NT2/D1 (cell line): ENCODE measurements at regions not wholly inside any gene's neighbourhood (a gene's known extent, or its start where the extent isn't known, plus 50 kb on each side); places are given as distances from the start of the nearest gene placed in this dataset.

Experiments used
- DNase-seq: peaks from one replicate; pipeline ENCODE4 v3.0.0-alpha.2; 2011; ENCODE audit warnings: low read depth, low spot score
- H3K27me3 ChIP-seq: 2 replicates; pipeline ENCODE4 v1.6.0; 2011; ENCODE audit warnings: mild to moderate bottlenecking; ENCODE audit not compliant: insufficient read length, insufficient read depth
- H3K36me3 ChIP-seq: 2 replicates; pipeline ENCODE4 v1.6.1; 2011; ENCODE audit warnings: mild to moderate bottlenecking, low read length, mixed read lengths; ENCODE audit not compliant: insufficient read depth, insufficient read length
- H3K4me1 ChIP-seq: 2 replicates; pipeline ENCODE4 v1.5.1; 2011; ENCODE audit not compliant: insufficient read depth, insufficient read length
- H3K4me3 ChIP-seq: 2 replicates; pipeline ENCODE4 v1.5.1; 2011; ENCODE audit warnings: low read depth; ENCODE audit not compliant: insufficient read length
- H3K9ac ChIP-seq: 2 replicates; pipeline ENCODE4 v1.6.0; 2011; ENCODE audit warnings: low read depth; ENCODE audit not compliant: insufficient read length
- H3K9me3 ChIP-seq: 2 replicates; pipeline ENCODE4 v1.5.1; 2011; ENCODE audit warnings: mild to moderate bottlenecking, low read length; ENCODE audit not compliant: insufficient read depth
- SUZ12 ChIP-seq: IDR thresholded peaks from 2 replicates; pipeline ENCODE4 v1.6.1; 2011; ENCODE audit not compliant: insufficient read length, insufficient read depth; ENCODE audit errors: extremely low read depth
- YY1 ChIP-seq: IDR thresholded peaks from 2 replicates; pipeline ENCODE4 v1.6.1; 2011; ENCODE audit not compliant: insufficient read length, insufficient read depth
- ZNF274 ChIP-seq: IDR thresholded peaks from 2 replicates; pipeline ENCODE4 v1.6.1; 2011; ENCODE audit warnings: mild to moderate bottlenecking, low read depth, low read length

DNA sequence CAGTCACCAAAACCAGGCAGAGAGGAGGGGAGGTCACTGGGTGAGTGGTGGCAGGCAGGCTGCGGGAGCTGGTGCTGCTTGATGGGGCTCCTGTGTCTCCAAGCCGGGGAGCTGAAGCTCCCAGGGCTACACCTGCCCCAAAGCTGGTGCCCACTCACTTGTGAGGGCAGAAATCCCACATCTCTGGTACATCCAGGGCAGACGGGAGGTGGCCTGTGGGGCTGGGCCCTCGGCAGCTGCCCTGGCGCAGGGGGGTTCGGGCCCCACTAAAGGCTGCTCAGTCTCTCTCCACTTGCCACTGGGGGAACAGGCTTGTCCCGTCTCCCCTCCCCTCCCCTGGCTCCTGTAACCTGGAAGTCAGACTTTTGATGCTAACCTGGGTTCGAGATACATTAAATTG is 55.6 kb upstream of the PPARA start:
- H3K4me1 ChIP-seq: peaks cover under 1% of the 10 kb centered on the region
- H3K4me3 ChIP-seq: no peak overlapping the region
- no peak for TF ChIP-seq YY1
- TF ChIP-seq ZNF274: no peak
- TF ChIP-seq SUZ12: no peak
- H3K9ac ChIP-seq: no peak overlapping the region
- DNase-seq: no peak
- no peaks in the 10 kb centered on the region for H3K36me3 ChIP-seq
- no peaks in the 10 kb centered on the region for H3K27me3 ChIP-seq
- H3K9me3 ChIP-seq: no peaks in the 10 kb centered on the region

DNA sequence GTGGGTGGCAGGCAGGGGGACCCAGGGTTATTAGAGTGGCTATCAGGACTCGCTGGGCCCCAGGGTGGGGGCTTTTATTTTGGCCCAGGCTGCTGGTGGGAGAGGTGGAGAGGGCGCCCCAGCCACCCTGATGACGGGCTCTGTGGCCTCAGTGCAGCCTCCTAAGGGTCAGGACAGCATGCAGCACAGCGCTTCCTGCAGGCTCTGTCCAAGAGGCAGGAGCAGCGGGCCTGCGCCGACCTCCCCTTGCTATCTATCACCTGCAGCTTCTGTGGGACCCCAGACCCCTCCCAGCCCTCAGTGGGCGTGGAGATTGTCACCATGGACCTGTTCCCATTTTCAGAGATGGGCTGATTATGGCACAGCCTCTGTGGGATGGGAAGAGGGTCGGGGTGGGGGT is 54.3 kb upstream of the PPARA start:
- no peak for DNase-seq
- Histone ChIP-seq H3K36me3 (no peaks in the 10 kb centered on the region), H3K9ac (no peak overlapping the region), H3K9me3 (no peaks in the 10 kb centered on the region), H3K27me3 (no peaks in the 10 kb centered on the region), H3K4me1 (no peaks in the 10 kb centered on the region), H3K4me3 (no peak overlapping the region)
- no peak for TF ChIP-seq ZNF274
- no peak for TF ChIP-seq SUZ12
- no peak for TF ChIP-seq YY1

DNA sequence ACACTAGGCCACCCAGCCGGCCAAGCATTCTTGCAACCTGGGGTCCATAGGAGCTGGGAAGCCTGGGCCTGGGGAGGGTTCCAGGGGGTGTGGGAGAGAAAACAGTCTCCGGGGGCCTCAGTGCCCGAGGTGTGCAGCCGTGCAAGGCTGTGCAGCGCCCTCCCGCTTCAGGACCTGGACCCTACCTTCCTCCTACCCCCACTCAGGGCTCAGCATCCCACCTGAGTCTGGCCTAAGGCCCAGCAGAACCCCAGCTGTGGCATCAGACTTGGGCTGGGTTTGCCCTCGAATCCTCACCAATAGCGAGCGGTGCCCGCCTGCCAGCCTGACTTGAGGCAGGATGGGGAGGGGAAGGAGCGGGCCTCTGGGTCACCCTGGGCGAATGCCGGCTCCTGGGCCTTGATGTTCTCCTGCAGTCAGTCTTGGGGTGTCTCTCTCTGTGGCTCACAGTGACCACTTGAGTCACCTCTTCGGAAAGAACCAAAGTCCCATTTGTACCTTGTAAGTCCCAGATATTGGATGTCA is 53.6 kb upstream of the PPARA start:
- H3K9me3 ChIP-seq: no peaks in the 10 kb centered on the region
- TF ChIP-seq SUZ12 (no peak), YY1 (no peak), ZNF274 (no peak)
- H3K27me3 ChIP-seq: no peaks in the 10 kb centered on the region
- no peak overlapping the region for H3K9ac ChIP-seq
- H3K36me3 ChIP-seq: no peaks in the 10 kb centered on the region
- H3K4me1 ChIP-seq: no peaks in the 10 kb centered on the region
- no peak overlapping the region for H3K4me3 ChIP-seq
- DNase-seq: no peak

DNA sequence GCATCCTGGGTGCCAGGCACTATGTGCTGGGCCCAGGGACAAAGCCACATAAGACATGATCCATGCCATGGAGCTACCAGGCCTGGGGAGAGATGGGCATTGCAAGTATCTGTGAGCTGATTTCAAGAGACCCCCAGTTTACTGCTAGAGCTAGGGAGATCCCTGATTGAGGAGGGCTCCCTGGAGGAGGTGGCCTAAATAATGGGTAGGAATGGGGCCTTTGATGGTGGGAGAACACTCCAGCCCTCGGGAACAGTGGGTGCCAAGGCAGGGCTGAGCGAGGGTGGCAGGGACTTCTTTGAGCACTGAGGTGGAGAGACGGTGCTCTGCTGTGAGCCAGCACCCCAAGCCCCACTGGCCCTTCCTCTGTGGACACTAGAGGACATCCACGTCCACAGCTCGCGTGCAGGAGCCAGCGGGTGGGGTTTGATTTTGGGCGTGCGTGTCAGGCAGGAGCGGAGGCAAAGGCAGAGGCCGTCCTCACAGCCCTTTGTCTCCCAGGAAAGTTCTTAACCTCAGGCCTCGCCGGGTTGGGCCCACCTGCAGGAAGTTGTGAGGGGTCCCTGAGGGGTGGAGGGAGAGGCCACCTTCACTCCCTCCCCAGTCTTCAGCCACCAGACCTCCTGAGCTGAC is 52.9 kb upstream of the PPARA start:
- Histone ChIP-seq H3K9ac (no peak overlapping the region), H3K9me3 (no peaks in the 10 kb centered on the region), H3K27me3 (no peaks in the 10 kb centered on the region), H3K36me3 (no peaks in the 10 kb centered on the region), H3K4me1 (no peaks in the 10 kb centered on the region), H3K4me3 (no peak overlapping the region)
- DNase-seq: no peak
- TF ChIP-seq SUZ12 (no peak), YY1 (no peak), ZNF274 (no peak)

DNA sequence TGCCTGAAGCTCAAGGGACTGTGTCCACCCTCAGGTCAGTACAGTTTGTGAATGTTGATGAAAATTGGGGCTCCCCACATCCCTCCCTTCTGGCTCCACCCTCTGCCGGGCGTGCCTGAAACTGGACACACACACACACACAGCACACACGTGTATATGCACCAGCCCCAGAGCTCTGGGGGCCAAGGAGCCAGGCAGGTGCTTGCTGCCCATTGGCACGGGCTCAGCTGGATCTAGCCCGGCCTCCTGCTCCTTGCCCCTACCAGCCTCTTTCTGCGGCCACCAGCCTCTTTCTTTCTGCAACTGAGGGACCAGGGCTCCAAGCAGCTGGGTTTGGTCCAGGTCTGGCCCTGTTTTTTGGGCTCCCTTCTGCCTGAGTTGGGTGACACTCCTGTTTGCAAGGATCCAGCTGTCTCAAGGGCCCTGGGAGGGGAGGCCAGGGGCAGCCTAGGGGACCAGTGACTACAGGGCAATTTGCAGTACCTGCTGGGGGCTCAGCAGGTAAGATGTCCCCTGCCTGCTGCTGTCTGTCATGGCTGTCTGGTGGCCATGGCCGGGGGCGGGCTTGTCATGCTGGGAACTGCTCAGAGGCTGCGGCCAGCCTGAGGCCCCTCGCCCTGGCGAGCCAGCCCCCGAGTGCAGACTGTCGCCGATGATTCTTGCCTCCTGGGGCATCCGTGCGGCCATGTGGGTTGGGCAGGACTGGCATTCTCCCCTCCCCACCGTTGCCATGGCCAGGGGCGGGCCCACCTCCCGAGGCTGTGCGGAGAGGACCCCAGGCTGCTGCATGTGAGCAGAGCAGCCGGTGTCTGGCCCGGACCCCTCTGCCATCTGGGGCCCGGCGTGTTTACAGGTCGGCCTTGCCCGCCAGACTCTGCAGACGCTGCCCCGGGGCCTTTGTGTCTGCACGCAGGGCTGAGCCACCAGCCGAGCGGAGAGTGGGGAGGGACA is 51.5 kb upstream of the PPARA start:
- no peaks in the 10 kb centered on the region for H3K4me1 ChIP-seq
- no peaks in the 10 kb centered on the region for H3K36me3 ChIP-seq
- H3K27me3 ChIP-seq: no peaks in the 10 kb centered on the region
- H3K4me3 ChIP-seq: no peak overlapping the region
- no peak for TF ChIP-seq YY1
- TF ChIP-seq SUZ12: no peak
- no peak for TF ChIP-seq ZNF274
- no peak overlapping the region for H3K9ac ChIP-seq
- DNase-seq: no peak
- H3K9me3 ChIP-seq: no peaks in the 10 kb centered on the region

DNA sequence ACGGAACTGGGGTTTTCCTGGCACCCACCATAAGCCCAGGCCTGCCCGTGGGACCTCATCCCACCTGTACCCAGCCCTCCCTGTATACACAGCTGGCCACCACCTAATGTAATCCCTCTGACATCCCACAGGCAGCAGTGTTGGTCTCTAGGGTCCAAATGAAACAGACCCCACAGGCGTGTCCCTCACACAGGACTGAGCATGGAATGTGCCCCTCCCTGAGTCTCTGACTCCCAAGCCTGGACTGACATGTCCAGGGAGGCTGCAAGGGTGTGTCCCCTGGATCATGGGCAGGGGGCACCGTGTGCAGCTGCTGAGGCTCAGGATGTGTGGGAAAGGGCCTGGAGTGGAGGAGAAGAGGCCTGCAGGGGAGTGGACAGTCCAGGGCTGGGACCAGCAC is 50.6 kb upstream of the PPARA start:
- Histone ChIP-seq H3K9ac (peak overlapping the region; percentile 32), H3K4me3 (no peak overlapping the region), H3K36me3 (no peaks in the 10 kb centered on the region), H3K9me3 (no peaks in the 10 kb centered on the region), H3K27me3 (no peaks in the 10 kb centered on the region), H3K4me1 (no peaks in the 10 kb centered on the region)
- TF ChIP-seq ZNF274 (no peak), SUZ12 (no peak), YY1 (no peak)
- DNase-seq: no peak
